GM18867 (cell line): ENCODE measurements at regions not wholly inside any gene's neighbourhood (a gene's known extent, or its start where the extent isn't known, plus 50 kb on each side); places are given as distances from the start of the nearest gene placed in this dataset.

Experiments used
- ATAC-seq: cut with Tn5 transposase; IDR thresholded peaks from one replicate; pipeline ENCODE4 v1.9.1; 2021; ENCODE audit warnings: mild to moderate bottlenecking, moderate library complexity; ENCODE audit not compliant: unreplicated experiment

DNA sequence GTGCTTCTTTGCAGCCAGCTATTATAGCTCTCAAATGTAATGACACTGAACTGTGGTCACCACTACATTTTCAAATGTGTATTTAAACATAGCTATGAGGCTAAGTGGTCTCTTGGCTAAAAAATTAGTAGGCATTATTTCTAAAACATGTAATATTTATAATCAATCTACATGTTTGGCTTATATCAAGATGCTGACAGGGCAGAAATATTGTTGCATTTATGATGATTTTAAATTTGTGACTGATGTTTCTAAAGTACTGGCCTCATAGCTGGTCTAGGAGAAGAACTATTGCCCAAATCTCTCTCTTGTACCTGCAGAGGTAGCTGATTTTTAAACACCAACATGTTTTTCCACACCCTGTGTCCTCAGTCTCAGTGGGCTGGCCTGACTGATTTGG, 298.2 kb downstream of the PAX1 start:
- ATAC-seq: no peak

DNA sequence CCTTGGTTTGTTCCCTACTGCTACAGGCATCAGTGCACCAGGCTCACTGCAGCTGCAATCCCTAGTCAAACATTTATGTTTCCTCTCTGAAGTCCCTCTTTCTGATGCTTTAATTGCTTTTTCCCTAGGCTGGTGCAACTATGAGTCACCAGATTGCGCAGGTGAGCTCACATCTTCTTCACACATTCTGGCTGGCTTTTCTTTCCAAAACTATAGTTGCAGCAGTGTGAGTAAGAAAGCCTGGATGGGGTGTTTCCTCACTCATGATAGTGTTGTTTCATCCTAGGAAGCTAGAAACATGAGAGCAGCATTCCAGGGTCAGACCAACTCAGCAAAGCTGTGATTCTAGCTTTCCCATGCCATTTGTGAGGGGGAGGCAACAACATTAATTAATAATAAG, 296.4 kb downstream of the PAX1 start:
- ATAC-seq: no peak

DNA sequence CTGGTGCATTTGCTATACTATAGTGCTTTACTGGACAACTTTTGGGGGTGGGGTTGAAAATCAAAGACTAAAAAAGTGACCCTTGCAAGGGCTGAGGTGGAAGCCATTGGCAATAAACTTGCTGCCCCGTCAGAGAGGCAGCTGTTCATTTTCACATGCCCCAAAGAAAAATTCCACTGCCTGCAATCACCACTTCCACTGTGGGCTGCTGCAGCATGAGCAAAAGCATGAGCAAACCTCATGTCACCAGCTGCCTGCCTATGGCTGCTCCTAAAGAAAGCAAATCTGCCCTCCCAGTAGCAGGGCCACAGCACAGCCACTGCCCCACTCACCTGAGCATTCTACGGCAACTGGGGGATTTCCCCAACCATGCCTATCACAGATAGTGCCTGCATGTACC, 290.0 kb downstream of the PAX1 start:
- no peak for ATAC-seq

DNA sequence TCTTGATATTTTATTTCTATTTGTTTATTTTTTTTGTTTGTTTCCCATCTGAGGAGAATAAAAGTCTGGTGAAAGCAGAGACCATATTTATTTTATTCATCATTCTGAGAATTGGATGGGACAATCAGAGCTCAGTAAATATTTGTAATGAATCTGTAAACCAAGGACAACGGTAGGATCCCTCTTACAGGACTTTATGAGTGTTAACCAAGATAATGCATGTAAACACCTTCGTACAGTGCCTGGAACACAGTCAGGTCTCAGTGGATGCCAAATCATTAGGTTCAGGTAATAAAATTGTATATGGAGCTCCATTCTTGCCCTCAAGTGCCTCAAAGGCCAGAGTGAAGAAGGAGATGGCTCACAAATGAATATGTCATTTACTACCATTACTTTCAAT, 288.7 kb downstream of the PAX1 start:
- no peak for ATAC-seq

DNA sequence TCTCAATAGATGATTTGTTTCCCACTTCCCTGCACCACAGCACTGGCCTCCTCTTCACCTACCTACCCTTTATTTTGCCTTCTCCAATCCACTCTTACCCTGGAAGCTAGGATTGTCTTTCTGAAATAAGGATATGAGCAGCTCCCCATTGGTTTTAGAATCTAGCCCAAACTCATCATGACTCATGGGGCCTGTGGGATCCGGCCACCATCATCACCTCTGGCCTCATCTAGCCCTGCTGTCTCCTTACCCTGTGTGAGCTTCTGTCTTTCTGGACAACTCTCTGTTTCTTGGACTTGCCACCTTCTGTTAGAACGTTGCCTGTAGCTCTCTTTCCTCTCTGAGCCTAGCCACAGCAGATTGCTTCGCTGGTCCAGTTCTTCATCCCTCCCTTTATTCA, 277.1 kb downstream of the PAX1 start:
- no peak for ATAC-seq

DNA sequence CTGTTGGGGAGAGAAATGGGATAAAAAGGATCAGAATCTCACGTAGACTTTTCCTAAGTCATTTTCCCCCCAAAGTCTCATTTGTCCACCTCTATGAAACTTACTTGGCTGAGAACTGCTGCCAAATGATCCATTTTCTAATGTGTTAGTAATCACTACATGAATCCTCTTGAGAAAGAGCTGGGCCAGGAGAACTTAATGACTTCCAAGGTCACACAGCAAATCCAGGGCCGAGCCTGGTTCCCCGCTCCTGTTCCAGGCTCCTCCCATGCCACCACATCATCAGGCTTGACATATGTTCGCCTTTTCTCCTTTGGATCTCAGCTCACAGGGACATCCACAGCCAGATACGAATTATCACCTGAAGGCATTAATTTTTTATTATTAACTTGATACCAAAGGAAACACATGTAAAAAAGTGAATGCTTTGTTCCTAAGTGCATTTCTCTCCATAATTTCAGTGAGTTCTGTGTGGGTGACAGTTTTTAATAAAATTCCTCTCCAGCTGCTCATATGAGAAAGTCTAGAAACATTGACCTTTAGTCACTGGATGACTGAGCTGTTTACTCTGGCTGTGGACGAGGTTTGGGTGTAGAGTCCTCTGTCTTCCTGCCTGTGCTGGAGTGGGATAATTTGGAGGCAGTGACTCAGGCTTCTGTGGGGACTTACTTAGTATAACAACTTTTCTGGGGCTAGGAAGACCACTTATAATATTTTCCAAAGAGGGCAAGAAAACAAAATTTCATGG, 276.3 kb downstream of the PAX1 start:
- no peak for ATAC-seq

DNA sequence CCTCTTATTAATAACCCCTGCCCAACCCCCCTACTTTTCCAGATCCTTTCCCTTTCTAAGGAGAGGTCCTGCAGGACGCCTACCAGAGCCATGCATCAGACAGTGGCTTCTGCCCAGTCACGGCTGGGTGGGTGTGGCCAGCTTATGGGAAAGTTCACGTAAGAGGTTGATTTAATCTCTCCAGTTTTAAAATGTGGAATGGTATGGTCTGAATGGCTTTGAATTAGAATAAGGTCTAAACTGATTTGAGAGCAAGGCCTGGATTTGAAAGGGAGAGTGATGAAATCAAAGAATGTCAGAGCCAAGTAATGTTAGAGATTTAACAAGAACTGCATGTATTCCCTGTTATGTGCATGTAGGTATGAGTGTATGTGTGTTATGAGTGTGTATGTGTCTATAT, 275.7 kb downstream of the PAX1 start:
- ATAC-seq: no peak

DNA sequence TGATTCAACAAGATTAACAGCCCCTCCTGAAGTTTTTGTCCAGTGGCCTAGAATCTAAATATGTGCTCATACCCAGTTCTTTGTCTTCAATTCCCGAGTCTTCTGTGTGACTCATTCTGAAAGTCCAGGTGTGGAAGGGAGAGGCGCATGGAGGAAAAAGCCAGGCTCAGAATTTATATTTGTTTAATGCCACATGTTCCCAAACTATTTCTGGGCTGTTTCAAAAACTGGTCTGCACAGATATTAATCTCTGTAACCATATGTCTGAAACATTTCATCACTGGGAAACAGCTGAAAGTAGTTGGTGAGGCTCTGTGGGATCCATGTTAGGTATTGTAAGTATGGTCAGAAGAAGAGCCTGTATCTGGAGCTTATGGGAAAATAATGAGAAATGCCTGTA, 266.0 kb downstream of the PAX1 start:
- ATAC-seq: no peak

DNA sequence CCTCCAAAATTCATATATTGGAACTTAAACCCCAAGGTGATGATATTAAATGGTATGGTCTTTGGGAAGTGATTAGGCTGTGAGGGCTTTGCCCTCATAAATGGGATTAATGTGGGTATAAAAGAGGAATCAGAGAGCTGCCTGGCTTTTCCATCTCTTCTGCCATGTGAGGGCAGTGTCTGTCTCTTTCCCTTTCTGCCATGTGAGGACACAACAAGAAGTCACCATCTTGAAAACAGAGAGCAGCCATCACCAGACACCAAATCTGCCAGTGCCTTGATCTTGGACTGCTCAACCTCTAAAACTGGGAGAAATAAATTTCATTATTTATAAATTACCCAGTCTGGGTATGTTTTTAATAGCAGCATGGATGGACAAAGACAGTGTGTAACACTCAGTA, 263.0 kb downstream of the PAX1 start:
- no peak for ATAC-seq

DNA sequence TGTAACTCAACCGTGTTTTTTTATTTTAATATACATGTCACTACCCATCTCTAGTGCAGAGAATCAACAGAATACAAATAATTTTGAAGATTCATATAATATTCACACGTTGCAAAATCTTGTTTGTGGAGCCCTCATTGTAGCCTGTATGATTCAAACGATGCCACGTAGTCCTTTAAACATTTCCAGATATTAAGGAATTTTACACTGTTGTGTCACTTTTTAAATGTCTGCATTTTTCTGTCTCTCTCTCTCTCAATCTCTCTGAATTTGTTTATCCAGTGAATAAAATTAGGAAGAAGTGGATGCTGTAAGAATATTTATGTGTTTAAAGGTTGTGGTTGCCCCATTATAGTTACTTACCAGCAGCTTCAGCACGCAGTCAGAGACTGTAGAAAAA, 262.0 kb downstream of the PAX1 start:
- ATAC-seq: no peak

DNA sequence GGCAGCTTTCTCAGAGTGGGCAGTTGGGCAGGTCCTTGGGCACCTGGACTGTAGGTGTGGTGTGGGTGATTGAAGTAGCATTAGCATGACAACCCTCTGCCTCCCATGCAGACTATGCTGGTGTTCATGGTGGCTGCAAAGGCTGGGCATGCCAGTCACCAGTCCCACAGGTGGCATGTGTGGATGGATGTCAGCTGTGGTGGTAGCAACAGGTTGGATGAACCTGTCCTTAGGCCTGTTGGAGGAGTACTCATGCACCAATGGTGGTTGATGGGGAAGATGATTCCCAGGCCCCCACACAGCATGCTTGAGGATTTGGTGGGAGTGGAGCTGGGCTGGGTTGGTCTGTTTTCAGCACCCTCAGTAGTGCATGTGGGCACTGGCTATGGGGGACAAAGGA, 251.1 kb downstream of the PAX1 start:
- no peak for ATAC-seq

DNA sequence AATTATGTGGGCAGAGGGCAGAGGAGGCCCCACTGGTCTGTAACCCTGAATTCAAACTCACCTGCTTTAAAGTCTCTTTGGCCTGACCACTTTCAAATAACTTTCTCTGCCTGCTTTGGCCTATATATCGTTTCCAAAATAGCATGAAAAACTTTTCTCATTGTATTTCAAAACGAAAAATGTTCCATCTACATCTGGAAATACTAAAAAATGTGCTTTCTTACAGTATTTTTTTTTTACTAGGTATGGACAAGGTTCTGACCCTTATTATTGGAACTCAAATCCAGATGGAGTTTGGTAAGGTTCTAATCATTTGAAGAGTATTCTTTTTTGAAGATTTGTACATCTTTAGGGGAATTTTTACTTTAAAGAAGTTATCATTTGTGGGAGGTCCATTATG, 241.9 kb downstream of the PAX1 start:
- ATAC-seq: no peak

DNA sequence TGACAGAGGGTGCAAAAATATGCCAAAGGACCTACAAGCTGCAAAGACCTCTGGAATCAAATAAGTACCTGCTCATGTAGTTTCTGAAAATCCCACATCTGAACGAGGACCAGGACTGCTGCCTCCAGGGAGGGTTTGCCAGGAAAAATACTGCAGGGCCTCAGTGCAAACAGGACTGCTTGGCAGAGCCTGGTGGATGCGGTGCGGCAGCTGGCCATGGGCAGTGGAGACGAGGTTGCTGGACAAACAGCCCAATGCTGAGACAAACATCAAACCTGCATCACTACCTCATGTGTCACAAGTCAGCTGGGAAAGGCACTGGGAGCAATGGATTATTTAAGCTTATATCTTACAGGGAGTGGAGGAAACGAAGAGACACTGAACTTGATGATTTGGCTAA, 238.8 kb downstream of the PAX1 start:
- ATAC-seq: no peak

DNA sequence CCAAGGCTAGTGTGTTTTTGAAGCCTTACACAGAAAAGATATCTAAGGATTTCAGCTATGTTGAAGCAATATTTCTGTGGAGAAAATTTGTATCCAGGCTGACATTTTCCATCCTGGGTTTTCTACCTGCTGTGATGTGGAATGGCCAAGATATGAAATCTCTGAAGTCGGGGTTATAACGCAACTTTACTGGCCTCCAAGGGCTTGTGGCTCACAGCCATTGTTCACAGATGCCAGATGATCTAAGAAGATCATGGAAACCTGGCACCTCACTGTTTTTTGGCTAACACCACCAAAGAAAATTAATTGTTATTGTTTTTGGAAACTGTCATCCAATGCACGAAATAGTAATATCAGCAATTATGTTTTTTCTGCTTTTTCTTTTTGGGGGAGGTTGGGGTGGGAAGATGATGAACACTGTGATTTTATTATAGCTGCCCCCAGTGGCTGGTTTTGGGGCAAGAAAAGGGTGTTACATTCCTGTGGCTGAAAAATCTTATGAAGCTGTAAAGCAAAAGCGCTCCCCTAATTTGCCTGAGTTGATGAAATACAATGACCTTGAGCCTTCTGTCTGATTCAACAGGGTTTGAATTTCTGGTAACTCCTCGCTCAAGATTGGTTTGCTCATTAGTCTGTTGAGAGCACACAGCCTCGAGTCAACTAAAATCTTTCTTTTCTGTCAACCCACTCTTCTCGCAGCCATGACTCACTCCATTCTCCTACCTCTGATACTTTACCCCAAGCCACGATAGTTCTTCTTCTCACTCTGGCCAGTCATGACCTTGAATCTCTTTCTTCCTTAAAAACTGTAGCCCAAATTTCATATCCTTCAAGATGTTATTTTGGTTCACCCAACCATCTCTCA, 236.7 kb downstream of the PAX1 start:
- no peak for ATAC-seq

DNA sequence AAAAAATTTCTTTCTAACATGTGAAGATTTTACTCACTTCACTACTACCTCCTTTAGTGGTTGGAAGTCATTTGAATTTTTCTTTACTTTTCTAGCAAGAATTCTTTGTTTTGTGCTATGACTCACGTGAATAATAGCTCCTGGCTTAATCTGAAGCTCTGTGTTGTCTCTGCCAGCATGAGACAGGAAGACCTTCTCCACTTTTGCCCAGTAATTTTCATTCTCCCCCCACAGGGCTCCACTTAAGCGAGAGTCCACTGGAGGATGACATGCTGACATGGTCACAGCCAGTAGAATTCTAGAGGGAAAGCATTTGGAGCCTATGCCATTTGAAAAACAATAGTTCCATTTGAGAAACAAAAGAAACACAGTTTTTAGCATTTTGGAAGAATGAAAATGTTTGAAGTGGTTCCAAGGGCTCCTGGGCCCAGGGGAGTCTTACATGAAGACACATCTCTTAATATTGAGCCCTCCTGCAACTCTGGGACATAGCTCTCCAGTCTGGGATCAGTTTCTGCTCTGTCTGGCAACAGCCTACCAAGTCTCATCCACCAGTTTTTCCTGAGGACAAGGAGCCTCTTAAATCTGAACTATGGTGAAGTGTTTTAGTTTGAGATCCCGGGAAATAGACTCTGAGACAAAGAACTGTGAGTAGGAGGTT, 231.4 kb downstream of the PAX1 start:
- no peak for ATAC-seq

DNA sequence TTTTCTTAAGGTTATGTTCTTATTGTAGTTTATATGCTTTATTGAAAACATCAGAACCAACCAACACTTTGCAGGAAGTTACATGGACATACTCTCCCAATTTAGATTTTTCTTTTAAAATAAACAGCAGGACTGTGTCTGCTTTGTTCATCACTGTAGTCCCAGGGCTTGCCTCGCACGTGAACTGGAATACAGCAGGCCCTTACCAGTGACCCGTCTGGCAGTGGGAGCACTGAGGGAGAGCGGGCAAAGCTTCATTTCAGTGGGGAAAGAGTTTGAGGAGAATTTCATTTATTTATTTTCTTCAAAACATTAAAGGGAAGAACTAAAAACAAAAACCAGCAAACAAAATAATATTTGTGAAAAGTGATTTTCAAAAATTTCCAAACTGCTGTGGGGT, 230.8 kb downstream of the PAX1 start:
- ATAC-seq: no peak

DNA sequence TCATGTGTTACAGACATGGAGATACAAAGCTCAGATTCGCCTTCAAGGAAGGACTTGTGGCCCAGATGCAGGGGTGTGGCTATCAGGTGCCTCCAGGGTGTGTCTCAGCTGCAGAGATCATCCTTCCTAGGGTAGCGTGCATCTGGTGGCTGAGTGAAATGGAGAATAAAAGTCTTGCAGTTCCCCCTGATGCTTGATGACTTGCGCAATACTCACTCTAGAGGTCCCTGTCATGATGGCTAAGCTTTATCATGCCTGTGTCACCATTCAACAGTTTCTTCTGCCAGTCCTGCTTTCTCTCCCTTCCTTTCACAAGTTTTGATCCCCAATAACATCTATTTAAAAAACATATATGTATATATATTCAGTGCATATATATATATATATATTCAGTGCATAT, 228.1 kb downstream of the PAX1 start:
- ATAC-seq: no peak

DNA sequence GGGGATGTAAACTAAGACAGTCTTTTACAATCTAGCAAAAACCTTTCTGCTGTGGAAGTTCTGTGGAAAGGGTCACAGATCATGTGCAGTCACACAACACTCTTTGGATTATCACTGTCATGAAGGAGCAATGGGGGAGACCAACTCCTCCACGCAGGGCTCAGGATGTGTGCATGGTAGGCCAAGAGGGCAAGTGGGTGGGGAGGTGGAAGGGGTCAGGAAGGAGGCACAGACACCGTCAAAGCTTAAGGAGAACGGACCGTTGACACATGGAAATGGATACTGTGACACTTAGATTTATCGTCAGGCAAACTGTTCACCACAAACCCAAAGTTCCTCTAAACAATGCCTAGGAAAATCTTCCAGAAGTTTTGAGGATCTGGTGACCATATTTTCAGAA, 215.8 kb downstream of the PAX1 start:
- ATAC-seq: no peak

DNA sequence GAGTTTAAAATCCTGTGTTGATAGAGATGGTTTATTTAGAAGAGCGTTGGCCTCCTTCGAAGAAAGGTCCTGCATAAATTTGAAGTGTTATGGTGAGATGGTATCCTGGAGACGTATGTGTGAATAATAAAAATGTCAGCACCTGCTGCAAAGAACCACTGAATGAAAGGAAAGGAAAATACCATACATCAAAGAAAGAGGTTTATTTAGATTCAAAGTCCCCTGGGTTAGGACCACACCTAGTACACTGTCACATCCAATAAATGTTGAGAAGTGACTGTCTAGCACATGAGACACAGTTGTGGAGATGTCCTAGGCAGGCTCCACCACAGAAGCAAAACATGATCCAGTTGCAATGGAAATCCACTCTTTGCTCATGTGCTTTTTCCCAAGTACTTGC, 214.7 kb downstream of the PAX1 start:
- no peak for ATAC-seq

DNA sequence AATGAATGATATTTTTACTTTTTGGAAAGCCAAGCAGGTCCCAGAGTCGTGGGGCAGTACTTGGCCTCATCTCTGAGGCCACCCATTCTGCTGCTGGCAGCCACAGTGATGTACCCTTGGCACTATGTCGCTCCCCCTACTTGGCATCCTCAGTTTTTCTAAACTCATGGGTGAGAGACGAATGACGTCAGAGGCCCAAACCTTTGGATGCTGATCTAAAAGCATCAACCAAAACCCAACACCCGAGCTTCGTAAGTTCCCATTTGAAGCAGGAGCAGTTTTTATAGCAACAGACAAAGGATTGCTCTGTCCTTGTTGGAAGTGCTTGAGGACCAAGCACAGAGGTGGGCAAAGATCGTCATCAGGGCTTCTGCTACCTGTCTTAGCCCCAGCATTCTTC, 212.9 kb downstream of the PAX1 start:
- no peak for ATAC-seq

DNA sequence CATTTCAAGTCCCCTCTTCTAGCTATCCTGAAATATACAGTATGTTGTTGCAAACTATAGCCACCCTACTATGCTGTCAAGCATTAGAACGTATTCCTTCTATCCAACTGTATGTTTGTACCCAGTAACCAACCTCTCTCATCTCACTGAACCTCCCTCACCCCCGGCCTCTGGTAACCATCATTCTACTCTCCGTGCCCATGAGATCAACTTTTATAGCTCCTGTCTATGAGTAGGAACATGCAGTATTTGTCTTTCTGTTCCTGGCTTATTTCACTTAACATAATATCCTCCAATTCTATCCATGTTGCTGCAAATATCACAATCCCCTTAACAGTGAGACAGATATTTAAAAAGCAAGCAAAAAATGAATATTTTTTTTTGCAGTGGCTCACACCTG, 196.9 kb downstream of the PAX1 start:
- ATAC-seq: no peak
